ENCODE measurements at regions not wholly inside any gene's neighbourhood (a gene's known extent, or its start where the extent isn't known, plus 50 kb on each side); places are given as distances from the start of the nearest gene placed in this dataset.

GRCh38 chr12:108454539-108455139, 60.4 kb upstream of the FICD start:
- in situ Hi-C loops (cut with MboI; ENCODE audit: low pct_unique_long_range_greater_than_20kb, low sequenced_read_pairs, unreplicated experiment): no loop called here
- TF ChIP-seq CTCF (IDR thresholded peaks at IDR 0.05; ENCODE audit: extremely low read depth, insufficient read depth, missing control alignments): no peak
- no peak for DNase-seq (ENCODE audit: low spot score)

DNA sequence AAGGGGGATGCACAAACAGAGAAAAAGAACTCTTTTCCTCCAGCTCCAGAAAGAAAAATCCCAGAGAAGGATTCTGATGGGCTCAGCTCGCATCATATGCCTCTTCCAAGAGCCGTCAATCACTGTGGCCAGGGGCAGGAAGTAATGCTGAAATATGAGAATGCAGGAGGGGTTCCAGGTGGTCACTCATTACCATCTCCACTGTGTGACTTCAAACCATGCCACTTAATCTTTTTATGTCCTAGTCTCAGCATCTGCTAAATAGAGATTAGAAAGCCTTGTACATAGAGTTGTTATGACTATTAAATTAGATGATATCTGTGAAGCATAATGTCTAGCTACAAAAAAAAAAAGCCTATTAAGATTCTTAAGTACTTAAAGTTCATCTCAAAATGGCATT, 65.6 kb upstream of the FICD start:
- in situ Hi-C loops (cut with MboI; ENCODE audit: low pct_unique_long_range_greater_than_20kb, low sequenced_read_pairs, unreplicated experiment): no loop called here
- DNase-seq (ENCODE audit: low spot score): no peak
- TF ChIP-seq CTCF (IDR thresholded peaks at IDR 0.05; ENCODE audit: extremely low read depth, insufficient read depth, missing control alignments): no peak

GRCh38 chr12:108448246-108448645, 66.8 kb upstream of the FICD start:
- no peak for TF ChIP-seq CTCF (IDR thresholded peaks at IDR 0.05; ENCODE audit: extremely low read depth, insufficient read depth, missing control alignments)
- in situ Hi-C loops (cut with MboI; ENCODE audit: low pct_unique_long_range_greater_than_20kb, low sequenced_read_pairs, unreplicated experiment): no loop called here
- DNase-seq (ENCODE audit: low spot score): no peak

GRCh38 chr12:108447168-108447832, 67.8 kb upstream of the FICD start:
- TF ChIP-seq CTCF (IDR thresholded peaks at IDR 0.05; ENCODE audit: extremely low read depth, insufficient read depth, missing control alignments): no peak
- in situ Hi-C loops (cut with MboI; ENCODE audit: low pct_unique_long_range_greater_than_20kb, low sequenced_read_pairs, unreplicated experiment): no loop called here
- no peak for DNase-seq (ENCODE audit: low spot score)

DNA sequence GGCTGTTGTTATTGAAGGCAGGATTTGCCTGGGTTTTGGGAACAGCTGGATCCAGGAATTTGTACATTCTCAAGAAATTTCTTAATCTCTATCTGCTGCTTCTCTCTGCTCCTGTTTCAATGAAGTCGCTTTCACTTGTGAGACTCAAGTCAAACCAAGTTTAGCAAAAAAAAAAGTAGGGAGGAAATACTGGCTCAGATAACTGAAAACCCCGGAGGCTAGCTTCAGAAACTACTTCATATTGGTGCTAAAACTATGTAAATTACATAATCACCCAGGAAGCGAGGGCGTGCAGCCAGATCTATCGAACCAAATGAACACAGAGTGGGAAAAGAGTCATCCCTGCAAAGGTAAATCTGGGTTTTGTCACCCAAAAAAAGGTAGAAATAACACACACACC, 68.3 kb upstream of the FICD start:
- no peak for DNase-seq (ENCODE audit: low spot score)
- TF ChIP-seq CTCF (IDR thresholded peaks at IDR 0.05; ENCODE audit: extremely low read depth, insufficient read depth, missing control alignments): no peak
- in situ Hi-C loops (cut with MboI; ENCODE audit: low pct_unique_long_range_greater_than_20kb, low sequenced_read_pairs, unreplicated experiment): no loop called here

DNA sequence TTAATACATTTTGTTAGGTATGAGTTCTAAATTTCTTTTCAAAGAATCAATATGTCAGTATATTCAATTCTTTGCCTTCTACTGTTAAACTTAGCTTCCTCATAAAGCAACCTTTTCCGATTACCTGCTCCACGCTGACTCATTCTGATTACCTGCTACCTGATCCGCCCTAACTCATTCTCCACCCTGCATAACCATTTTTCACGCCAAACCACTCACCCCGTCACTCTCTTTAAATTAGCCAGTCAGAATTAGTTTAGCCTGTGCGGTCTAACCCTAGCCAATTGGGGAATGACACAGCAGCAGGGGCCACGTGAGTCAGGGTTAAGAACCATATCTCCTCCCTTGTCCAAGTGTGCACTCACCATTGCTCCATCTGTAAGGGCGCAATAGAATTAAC, 72.2 kb upstream of the FICD start:
- in situ Hi-C loops (cut with MboI; ENCODE audit: low pct_unique_long_range_greater_than_20kb, low sequenced_read_pairs, unreplicated experiment): no loop called here
- TF ChIP-seq CTCF (IDR thresholded peaks at IDR 0.05; ENCODE audit: extremely low read depth, insufficient read depth, missing control alignments): no peak
- DNase-seq (ENCODE audit: low spot score): no peak

All from GM13977 (cell line).